Lung (tissue), 11 donors: ENCODE measurements at regions not wholly inside any gene's neighbourhood (a gene's known extent, or its start where the extent isn't known, plus 50 kb on each side); places are given as distances from the start of the nearest gene placed in this dataset.

Experiments
- ATAC-seq: fragments of 200-7000 bp; cut with Tn5 transposase; one replicate; pipeline ENCODE4 v1.9.1; 2020; ENCODE audit warnings: moderate number of reproducible peaks; ENCODE audit not compliant: insufficient read depth, low FRiP score
- DNase-seq, 3 donors: peaks; one replicate each; pipeline ENCODE4 v3.0.0-alpha.2; 2013 to 2017
- H3K27ac ChIP-seq, 2 donors: one replicate each; pipeline ENCODE4 v1.5.1; 2013; ENCODE audit warnings: mild to moderate bottlenecking in 2 of 2, moderate library complexity in 2 of 2, control low read depth in 1 of 2, inconsistent platforms in 1 of 2, low read depth in 1 of 2, low read length in 1 of 2
- H3K27me3 ChIP-seq, 3 donors: one replicate each; pipeline ENCODE4 v1.5.1; 2013; ENCODE audit warnings: low read length in 2 of 3; ENCODE audit not compliant: control insufficient read depth in 3 of 3, insufficient read depth in 3 of 3
- H3K36me3 ChIP-seq, 4 donors: one replicate each; pipeline ENCODE4 v1.5.1; 2013; ENCODE audit warnings: low read length in 4 of 4, mild to moderate bottlenecking in 1 of 4, moderate library complexity in 1 of 4; ENCODE audit not compliant: control insufficient read depth in 4 of 4, insufficient read depth in 4 of 4
- H3K4me1 ChIP-seq, 5 donors: one replicate each; pipeline ENCODE4 v1.5.1; 2013; ENCODE audit warnings: low read length in 5 of 5, mild to moderate bottlenecking in 2 of 5, moderate library complexity in 1 of 5; ENCODE audit not compliant: control insufficient read depth in 5 of 5, insufficient read depth in 5 of 5
- H3K4me3 ChIP-seq: one replicate; pipeline ENCODE4 v1.5.1; 2013; ENCODE audit warnings: mild to moderate bottlenecking, control low read depth, moderate library complexity
- H3K9ac ChIP-seq, 2 donors: one replicate each; pipeline ENCODE4 v1.5.1; 2013; ENCODE audit warnings: low read length in 2 of 2, control low read depth in 1 of 2; ENCODE audit not compliant: insufficient read depth in 1 of 2
- H3K9me3 ChIP-seq, 4 donors: one replicate each; pipeline ENCODE4 v1.5.1; 2013; ENCODE audit warnings: low read length in 3 of 4, mild to moderate bottlenecking in 1 of 4, moderate library complexity in 1 of 4; ENCODE audit not compliant: control insufficient read depth in 4 of 4, insufficient read depth in 3 of 4
- WGBS, 2 donors: extraction: QIAGEN DNeasy Blood & Tissue Kit; methylation state at CpG; one replicate each; pipeline ENCODE4 v1.1.7; 2013; 5-methylcytosine and 5-hydroxymethylcytosine counted together
- TF ChIP-seq, protein P1 (sequence below): IDR thresholded peaks from 2 replicates; pipeline ENCODE4 v1.5.1; 2012; ENCODE audit warnings: mild to moderate bottlenecking; ENCODE audit errors: control extremely low read depth, extremely low read depth
- donor health status: control.
- donor health status: control.
- donor health status: Bipolar disorder and iron deficiency.
- donor health status: healthy.
- donor health status: DM: yes; HTN: yes; CAD: no.

DNA sequence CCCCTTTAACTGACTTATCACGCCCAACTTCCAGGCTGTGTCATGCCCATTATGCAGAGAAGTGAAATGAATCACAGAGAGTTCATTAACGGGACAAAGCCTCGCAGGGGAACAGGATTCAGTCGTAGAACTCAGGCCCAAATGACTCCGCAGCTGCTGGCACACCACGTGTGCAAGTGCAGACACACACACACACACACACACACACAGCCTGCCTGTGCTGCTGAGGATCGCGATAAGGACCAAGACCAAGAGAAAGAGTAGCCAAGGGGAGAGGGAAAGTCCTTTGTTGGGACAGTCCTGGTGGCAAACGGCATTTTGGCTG, 90.0 kb upstream of the TAF1B start:
- H3K4me1 ChIP-seq = peaks cover 3 to 26% (median 10%) of the 10 kb centered on the region in 5 donors
- H3K9me3 ChIP-seq = peaks cover 0 to 5% (median 0%) of the 10 kb centered on the region in 4 donors
- H3K4me3 ChIP-seq = no peak overlapping the region
- peaks cover 0 to 4% (median 0%) of the 10 kb centered on the region in 3 donors for H3K27me3 ChIP-seq
- no peak overlapping the region for H3K27ac ChIP-seq
- peak; percentile 61 to 79 (median 64) for DNase-seq
- WGBS, 2 donors = 20% methylated on average over 9 of the region's 9 CpGs
- no peak overlapping the region for H3K9ac ChIP-seq
- ATAC-seq = peak; percentile 83
- no peaks in the 10 kb centered on the region for H3K36me3 ChIP-seq
- TF ChIP-seq, protein P1, sequence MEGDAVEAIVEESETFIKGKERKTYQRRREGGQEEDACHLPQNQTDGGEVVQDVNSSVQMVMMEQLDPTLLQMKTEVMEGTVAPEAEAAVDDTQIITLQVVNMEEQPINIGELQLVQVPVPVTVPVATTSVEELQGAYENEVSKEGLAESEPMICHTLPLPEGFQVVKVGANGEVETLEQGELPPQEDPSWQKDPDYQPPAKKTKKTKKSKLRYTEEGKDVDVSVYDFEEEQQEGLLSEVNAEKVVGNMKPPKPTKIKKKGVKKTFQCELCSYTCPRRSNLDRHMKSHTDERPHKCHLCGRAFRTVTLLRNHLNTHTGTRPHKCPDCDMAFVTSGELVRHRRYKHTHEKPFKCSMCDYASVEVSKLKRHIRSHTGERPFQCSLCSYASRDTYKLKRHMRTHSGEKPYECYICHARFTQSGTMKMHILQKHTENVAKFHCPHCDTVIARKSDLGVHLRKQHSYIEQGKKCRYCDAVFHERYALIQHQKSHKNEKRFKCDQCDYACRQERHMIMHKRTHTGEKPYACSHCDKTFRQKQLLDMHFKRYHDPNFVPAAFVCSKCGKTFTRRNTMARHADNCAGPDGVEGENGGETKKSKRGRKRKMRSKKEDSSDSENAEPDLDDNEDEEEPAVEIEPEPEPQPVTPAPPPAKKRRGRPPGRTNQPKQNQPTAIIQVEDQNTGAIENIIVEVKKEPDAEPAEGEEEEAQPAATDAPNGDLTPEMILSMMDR = no peak

DNA sequence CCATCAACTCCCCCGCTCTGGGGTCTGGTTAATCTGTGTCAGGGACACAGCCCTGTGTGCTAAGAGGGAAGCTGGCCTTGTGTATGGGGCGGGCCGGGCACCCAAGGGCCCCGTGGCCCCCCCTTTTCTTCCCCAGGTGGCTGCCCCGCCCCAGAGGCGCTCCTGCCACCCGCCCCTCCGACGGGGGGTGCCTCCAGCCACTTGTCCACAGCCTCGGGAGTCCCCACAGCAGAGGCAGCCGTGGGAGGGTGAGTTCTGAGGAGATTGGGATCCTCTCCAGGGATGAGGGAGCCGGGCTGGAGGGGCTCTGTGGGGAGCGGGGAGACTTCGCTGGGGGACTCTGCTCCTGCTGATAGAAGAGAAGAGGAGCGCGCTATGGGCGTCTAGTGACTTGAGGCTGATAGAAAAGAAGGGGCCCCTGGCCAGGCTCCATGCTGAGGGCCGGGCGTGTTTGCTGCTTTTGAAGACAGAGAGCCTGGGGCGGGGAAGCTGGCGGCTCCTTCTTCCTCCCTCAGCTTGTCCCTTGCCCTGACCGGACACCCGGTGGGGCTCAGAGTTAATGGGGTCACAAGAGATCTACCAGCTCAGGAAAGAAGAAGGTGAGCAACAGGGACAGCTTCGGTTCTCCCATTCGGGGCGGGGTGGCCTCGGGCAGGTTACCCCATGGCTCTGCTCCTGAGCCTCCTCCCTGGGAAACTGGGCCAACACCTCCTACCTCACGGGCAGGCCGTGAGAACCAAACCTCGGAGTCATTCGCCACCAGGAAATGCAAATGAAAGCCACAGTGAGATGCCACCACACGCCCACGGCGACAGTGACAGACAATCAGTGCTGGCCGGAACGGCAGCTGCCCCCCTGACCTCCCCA, 89.4 kb upstream of the TAF1B start:
- peaks cover 3 to 30% (median 10%) of the 10 kb centered on the region in 5 donors for H3K4me1 ChIP-seq
- 53 to 61% methylated on average over 36 of the region's 36 CpGs for WGBS, 2 donors
- DNase-seq (no peak), ATAC-seq (no peak)
- H3K36me3 ChIP-seq = no peaks in the 10 kb centered on the region
- TF ChIP-seq, protein P1 = no peak
- no peak overlapping the region for H3K27ac ChIP-seq
- no peak overlapping the region for H3K9ac ChIP-seq
- peaks cover 0 to 4% (median 0%) of the 10 kb centered on the region in 3 donors for H3K27me3 ChIP-seq
- H3K9me3 ChIP-seq = peaks cover 0 to 5% (median 0%) of the 10 kb centered on the region in 4 donors
- H3K4me3 ChIP-seq = no peak overlapping the region

DNA sequence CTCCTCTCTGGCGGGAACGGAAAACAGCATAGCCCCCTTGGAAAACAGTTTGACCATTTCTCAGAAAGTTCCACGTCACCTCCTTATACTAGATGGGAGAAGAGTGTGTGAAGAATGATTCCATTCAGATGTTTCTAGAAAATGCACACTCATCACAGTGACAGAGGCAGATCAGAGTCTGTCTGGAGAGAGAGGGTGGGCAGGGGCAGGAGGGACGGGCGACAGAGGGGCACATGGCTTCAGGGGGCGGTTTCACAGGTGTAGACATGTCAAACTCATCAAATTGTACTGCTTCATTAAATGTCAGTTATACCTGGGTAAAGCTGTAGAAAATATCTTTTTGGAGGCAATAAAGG, 88.8 kb upstream of the TAF1B start:
- WGBS, 2 donors = 66 to 85% methylated on average over 6 of the region's 6 CpGs
- DNase-seq = no peak
- no peak overlapping the region for H3K27ac ChIP-seq
- H3K36me3 ChIP-seq = no peaks in the 10 kb centered on the region
- TF ChIP-seq, protein P1 = no peak
- H3K9ac ChIP-seq = no peak overlapping the region
- no peak overlapping the region for H3K4me3 ChIP-seq
- ATAC-seq = no peak
- H3K9me3 ChIP-seq = peaks cover 0 to 5% (median 0%) of the 10 kb centered on the region in 4 donors
- H3K27me3 ChIP-seq = peaks cover 0 to 4% (median 0%) of the 10 kb centered on the region in 3 donors
- H3K4me1 ChIP-seq = peaks cover 3 to 30% (median 10%) of the 10 kb centered on the region in 5 donors

DNA sequence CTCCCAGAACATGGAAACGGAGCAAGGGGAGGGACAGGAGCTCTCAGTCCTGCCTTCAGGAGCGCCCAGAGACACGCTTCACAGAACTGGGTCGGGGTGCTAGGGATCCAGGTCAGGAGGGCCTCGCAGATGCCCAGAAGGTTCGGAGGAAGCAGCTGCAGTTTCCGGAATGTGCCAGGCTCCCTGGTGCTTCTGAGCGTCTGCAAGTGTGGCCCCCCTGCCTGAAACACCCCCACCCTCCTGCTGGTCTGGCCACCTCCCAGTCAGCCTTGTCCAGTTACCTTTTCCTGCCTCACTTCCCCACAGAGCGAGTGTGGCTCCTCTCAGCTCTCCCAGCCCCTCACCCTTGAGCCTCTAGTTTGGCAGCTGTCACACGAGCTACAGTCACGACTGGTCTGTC, 88.3 kb upstream of the TAF1B start:
- ATAC-seq (no peak), DNase-seq (no peak)
- Histone ChIP-seq H3K9me3 (peaks cover 0 to 5% (median 0%) of the 10 kb centered on the region in 4 donors), H3K36me3 (no peaks in the 10 kb centered on the region), H3K27me3 (peaks cover 0 to 4% (median 0%) of the 10 kb centered on the region in 3 donors), H3K4me1 (peaks cover 3 to 30% (median 10%) of the 10 kb centered on the region in 5 donors), H3K4me3 (no peak overlapping the region), H3K27ac (no peak overlapping the region), H3K9ac (no peak overlapping the region)
- TF ChIP-seq, protein P1 = no peak
- 51 to 81% methylated on average over 11 of the region's 11 CpGs for WGBS, 2 donors
